ENCODE measurements at regions not wholly inside any gene's neighbourhood (a gene's known extent, or its start where the extent isn't known, plus 50 kb on each side); places are given as distances from the start of the nearest gene placed in this dataset.

DNA sequence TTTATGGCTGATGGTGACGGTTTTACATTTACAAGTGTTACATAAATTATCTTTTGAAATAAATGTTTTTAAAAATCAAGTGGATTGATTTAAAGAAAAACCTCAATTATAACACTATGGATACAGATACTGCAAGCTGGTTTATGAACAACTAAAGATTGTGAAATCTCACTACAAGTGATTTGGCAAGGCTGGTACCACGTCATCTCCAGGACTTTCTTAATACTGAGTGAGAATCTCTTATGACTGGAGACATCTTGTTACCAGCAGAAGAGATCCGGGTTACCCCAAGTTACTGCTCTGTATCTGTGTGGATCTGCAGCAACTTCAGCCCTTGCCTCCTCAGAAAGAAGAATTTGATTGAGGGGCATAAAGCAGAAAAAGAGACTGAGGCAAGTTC is 452.9 kb downstream of the MN1 start:
- DNase-seq (ENCODE audit: low read depth) = no peak

DNA sequence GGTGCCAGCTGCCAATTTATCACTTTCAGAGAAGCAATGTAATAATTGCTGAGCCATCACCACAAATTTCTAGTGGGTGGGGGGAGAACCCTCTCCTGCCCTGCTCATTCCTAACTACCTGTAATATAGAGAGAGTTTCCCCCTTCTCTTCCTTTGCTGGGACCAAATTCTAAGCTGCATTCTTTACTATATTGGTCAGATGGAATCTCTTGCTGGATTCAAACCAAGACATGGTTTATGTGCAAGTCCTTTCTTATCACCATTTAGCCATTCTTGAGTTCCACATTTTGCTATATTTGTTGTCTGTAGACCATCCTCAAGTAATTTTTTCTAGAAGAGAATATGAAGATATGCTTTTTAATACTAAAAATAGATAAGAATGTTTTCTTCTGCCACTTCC is 452.1 kb downstream of the MN1 start:
- DNase-seq (ENCODE audit: low read depth) = no peak

DNA sequence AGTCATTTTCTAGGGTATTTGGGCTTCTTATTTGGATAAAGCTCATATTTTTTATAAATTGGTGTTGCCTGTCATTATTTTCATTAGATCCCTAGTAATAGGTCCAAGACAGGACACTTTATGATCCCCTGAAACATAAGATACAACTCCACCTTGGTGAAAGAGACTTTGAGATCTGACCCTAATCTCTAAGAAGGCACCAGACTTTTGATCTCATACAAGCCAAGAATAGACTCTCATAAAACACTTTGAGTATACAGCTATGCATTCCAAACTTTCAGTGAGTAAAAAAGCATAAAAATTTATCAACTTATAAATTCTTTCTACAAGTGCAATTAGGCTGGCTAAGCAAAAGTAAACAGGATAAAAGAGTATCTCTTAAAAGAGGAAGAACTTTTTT is 451.2 kb downstream of the MN1 start:
- DNase-seq (ENCODE audit: low read depth) = no peak

DNA sequence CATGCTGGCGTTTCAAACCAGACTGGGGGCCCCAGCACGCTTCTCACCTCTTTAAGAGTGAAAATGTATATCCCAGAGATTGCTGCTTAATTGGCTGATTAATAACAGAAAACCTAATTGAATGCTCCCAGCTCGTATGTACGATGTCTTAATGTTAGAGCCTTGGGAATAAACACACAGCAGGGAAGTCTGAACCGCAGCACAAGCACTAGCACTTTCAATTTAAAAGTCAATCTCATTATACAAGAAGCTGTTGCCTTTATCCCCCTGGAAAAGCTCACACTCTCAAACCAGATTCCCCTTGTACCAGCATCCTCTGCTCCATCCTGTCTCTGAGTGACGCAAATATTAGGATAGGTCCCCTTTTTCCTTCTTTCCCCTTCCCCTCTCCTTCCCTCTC is 449.1 kb downstream of the MN1 start:
- DNase-seq (ENCODE audit: low read depth) = no peak

GRCh38 chr22:27358096-27358870 is 443.3 kb downstream of the MN1 start:
- no peak for DNase-seq (ENCODE audit: low read depth)

DNA sequence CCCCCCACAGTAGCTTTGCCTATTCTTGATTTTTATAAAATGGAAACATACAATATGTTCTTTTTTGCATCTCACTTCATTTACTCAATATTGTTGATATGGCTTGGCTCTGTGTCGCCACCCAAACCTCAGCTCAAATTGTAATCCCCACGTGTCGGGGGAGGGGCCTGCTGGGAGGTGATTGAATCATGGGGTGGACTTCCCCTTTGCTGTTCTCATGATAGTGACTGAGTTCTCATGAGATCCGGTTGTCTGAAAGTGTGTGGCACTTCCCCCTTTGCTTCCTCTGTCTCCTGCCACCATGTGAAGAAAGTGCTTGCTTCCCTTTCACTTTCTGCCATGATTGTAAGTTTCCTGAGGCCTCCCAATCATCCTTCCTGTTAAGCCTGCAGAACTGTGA is 431.3 kb downstream of the MN1 start:
- DNase-seq (ENCODE audit: low read depth) = no peak

GRCh38 chr22:27370987-27371386 is 430.6 kb downstream of the MN1 start:
- DNase-seq (ENCODE audit: low read depth) = no peak

GRCh38 chr22:27372364-27372763 is 429.2 kb downstream of the MN1 start:
- no peak for DNase-seq (ENCODE audit: low read depth)

- DNase-seq (ENCODE audit: low read depth) = no peak
Measured at GRCh38 chr22:27372969-27373670, 428.4 kb downstream of the MN1 start.

DNA sequence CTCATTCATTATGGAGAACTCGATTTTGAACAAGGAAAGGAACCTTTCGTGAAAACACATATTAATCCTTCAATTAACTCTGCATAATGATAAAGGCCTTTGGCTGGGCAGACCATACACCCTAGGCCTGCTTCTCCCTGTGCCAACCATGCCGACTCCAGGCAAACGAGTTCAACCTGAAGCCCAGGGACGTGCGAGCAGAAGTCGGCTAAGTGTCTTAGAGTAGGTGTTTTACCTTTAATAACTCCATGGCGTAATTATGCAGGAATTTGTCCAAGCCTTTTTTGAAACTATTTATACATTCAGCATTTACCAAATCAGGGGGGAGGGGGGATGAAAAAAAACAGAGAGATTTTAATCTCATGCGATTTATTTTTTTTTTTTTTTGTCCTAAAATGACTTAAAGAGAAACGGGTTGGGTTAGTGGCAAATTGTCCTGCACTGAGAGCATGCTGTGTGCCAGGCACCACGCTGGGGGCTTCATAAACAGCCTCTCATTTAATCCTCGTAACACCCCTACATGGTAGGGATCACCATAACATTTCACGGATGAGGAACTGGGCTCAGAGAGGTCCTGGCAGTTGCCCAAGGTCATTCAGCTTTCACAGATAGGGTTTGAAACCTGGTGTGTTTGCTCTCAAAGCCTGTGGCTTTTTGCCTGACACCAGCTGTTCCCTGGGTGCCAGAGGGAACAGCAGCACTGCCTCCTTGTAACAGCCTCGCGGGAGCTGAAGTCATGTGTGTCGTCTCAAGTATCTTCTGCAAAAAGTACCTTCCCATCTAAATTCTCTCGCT is 423.9 kb downstream of the MN1 start:
- no peak for DNase-seq (ENCODE audit: low read depth)

- DNase-seq (ENCODE audit: low read depth) = no peak
Measured at GRCh38 chr22:27378311-27378800, 423.2 kb downstream of the MN1 start.

- no peak for DNase-seq (ENCODE audit: low read depth)
Measured at GRCh38 chr22:27378995-27379394, 422.6 kb downstream of the MN1 start.

- no peak for DNase-seq (ENCODE audit: low read depth)
Measured at GRCh38 chr22:27380855-27381254, 420.7 kb downstream of the MN1 start.

DNA sequence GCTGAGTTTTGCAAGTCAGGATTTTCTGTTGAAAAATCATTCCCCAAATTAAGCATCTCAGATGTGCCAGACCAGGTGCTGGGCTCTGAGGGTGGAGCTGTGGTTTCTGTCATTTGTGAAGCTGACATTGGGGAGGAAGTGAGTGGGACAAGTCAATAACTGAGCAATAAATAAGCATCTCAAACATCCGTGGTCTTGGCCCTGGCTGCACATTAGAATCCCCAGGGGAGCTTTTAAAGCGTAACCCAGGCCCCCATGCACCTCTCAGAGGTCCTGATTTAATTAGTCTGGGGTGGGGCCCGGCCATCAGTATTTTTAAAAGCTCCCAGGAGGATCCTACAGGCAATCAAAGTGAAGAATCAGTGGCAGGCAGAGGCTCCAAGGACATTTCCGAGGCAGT is 420.0 kb downstream of the MN1 start:
- no peak for DNase-seq (ENCODE audit: low read depth)

- DNase-seq (ENCODE audit: low read depth) = no peak
Measured at GRCh38 chr22:27381960-27382742, 419.4 kb downstream of the MN1 start.

GRCh38 chr22:27382947-27383346 is 418.6 kb downstream of the MN1 start:
- no peak for DNase-seq (ENCODE audit: low read depth)

GRCh38 chr22:27383896-27384295 is 417.7 kb downstream of the MN1 start:
- no peak for DNase-seq (ENCODE audit: low read depth)

- no peak for DNase-seq (ENCODE audit: low read depth)
Measured at GRCh38 chr22:27385261-27385998, 416.1 kb downstream of the MN1 start.

- DNase-seq (ENCODE audit: low read depth) = no peak
Measured at GRCh38 chr22:27386186-27386585, 415.4 kb downstream of the MN1 start.

- DNase-seq (ENCODE audit: low read depth) = no peak
Measured at GRCh38 chr22:27387561-27387960, 414.0 kb downstream of the MN1 start.

DNA sequence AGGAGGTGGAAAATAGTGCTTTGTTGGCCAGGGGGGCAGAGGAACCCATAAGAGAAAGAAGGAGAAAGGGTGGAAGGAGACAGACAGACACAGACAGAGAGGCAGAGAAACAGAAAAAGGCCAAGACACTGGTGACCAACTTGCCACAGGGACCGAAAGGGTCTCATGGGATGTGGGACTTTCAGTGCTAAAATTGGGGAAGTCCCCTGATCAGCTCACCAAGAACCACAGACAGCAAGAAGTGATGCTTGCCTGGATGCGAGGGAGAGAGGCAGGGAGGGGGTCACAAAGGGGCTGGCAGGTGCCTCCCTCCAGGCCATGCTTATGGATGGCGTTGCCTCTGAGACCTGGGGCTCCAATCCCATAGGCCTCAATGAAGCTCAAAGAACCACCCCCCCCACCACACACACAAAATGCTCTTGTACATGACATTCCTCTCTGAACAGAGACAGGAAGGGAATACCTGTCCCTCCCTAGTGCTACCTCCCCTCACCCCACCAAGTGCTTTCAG is 413.4 kb downstream of the MN1 start:
- no peak for DNase-seq (ENCODE audit: low read depth)
